Gastroesophageal sphincter (tissue), 3 donors: ENCODE measurements at regions not wholly inside any gene's neighbourhood (a gene's known extent, or its start where the extent isn't known, plus 50 kb on each side); places are given as distances from the start of the nearest gene placed in this dataset.

Experiments
- CTCF ChIP-seq, 4 experiments: fragments of 200-600 bp in 2 of 4; fragments of 450-650 bp in 2 of 4; sonication (generic) in 1 of 4; IDR thresholded peaks; one replicate each; pipeline ENCODE4 v1.5.1; 2017 to 2019; ENCODE audit warnings: antibody characterized with exemption in 4 of 4, mild to moderate bottlenecking in 2 of 4, moderate library complexity in 2 of 4
- EP300 ChIP-seq: sonication (generic); formaldehyde crosslinking; IDR thresholded peaks from one replicate; pipeline ENCODE4 v1.6.1; 2017; ENCODE audit warnings: antibody characterized with exemption, mild to moderate bottlenecking
- POLR2A ChIP-seq, 2 donors: fragments of 450-650 bp; IDR thresholded peaks; one replicate each; pipeline ENCODE4 v1.6.1; 2017; ENCODE audit warnings: antibody characterized with exemption in 2 of 2, mild to moderate bottlenecking in 2 of 2, moderate library complexity in 1 of 2

- TF ChIP-seq CTCF (IDR thresholded peaks at IDR 0.05) (no peak), EP300 (no peak), POLR2A (IDR thresholded peaks at IDR 0.05) (no peak)
Measured at GRCh38 chr9:2303056-2303455, 287.9 kb downstream of the SMARCA2 start.
